NB4 (cell line): ENCODE measurements at regions not wholly inside any gene's neighbourhood (a gene's known extent, or its start where the extent isn't known, plus 50 kb on each side); places are given as distances from the start of the nearest gene placed in this dataset.

Source experiments
- MYC ChIP-seq: IDR thresholded peaks from 2 replicates; pipeline ENCODE4 v1.6.1; 2011; ENCODE audit warnings: low read depth, low read length
- POLR2A ChIP-seq: IDR thresholded peaks from 2 replicates; pipeline ENCODE4 v1.6.1; 2011; ENCODE audit warnings: mild to moderate bottlenecking; ENCODE audit not compliant: insufficient read length; ENCODE audit errors: extremely low read depth
- TF ChIP-seq, protein P1 (sequence below): IDR thresholded peaks from one replicate; pipeline ENCODE4 v1.5.1; 2012; ENCODE audit warnings: low read depth, low read length
- TF ChIP-seq, protein P2 (sequence below): IDR thresholded peaks from 2 replicates; pipeline ENCODE4 v1.6.1; 2011; ENCODE audit warnings: low read depth, low read length

DNA sequence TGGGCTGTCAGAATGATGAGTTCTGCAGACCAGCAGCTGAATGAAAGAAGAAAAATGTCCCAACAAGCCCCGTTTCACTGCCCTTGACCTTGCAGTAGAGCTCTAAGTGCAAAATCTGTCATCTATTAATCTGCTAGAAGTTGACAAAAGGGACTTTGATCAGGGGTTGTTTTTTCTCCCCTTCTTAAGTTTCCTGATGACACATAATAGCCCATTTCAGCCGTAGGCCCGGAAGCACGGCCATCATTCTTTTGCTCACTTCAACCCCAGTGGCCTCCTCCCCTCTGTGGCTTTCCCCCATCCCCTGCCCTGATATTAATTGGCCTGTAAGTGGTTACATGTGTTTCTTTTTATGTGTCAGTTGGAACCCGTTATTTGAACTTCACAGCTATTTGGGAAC is 298.9 kb downstream of the RPLP1 start:
- TF ChIP-seq, protein P1, sequence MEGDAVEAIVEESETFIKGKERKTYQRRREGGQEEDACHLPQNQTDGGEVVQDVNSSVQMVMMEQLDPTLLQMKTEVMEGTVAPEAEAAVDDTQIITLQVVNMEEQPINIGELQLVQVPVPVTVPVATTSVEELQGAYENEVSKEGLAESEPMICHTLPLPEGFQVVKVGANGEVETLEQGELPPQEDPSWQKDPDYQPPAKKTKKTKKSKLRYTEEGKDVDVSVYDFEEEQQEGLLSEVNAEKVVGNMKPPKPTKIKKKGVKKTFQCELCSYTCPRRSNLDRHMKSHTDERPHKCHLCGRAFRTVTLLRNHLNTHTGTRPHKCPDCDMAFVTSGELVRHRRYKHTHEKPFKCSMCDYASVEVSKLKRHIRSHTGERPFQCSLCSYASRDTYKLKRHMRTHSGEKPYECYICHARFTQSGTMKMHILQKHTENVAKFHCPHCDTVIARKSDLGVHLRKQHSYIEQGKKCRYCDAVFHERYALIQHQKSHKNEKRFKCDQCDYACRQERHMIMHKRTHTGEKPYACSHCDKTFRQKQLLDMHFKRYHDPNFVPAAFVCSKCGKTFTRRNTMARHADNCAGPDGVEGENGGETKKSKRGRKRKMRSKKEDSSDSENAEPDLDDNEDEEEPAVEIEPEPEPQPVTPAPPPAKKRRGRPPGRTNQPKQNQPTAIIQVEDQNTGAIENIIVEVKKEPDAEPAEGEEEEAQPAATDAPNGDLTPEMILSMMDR, result no peak
- TF ChIP-seq POLR2A (no peak), MYC (no peak)
- TF ChIP-seq, protein P2, sequence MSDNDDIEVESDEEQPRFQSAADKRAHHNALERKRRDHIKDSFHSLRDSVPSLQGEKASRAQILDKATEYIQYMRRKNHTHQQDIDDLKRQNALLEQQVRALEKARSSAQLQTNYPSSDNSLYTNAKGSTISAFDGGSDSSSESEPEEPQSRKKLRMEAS, result no peak
